ENCODE measurements at regions not wholly inside any gene's neighbourhood (a gene's known extent, or its start where the extent isn't known, plus 50 kb on each side); places are given as distances from the start of the nearest gene placed in this dataset.

DNA sequence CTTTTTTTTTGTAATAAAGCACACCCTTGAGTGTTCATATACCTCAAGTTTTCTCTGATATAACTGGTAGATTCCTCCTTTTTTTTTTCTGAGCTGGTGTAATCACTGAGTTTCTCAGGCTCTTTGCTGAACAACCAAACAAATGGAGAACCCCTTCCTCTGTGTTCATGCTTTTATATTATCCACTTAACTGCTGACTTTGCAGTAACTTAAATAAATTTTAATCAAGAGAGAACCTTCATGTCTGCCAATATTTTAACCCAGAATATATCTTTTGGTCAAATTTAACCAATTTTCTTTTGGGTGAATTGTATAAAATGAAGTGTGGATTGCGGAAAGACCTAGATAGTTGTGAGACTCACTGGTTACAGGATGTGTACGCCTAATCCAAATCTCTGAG is 833.0 kb upstream of the COX7C start:
- DNase-seq (ENCODE audit: low read depth) = no peak
- no peak for FAIRE-seq
- TF ChIP-seq, protein P1, sequence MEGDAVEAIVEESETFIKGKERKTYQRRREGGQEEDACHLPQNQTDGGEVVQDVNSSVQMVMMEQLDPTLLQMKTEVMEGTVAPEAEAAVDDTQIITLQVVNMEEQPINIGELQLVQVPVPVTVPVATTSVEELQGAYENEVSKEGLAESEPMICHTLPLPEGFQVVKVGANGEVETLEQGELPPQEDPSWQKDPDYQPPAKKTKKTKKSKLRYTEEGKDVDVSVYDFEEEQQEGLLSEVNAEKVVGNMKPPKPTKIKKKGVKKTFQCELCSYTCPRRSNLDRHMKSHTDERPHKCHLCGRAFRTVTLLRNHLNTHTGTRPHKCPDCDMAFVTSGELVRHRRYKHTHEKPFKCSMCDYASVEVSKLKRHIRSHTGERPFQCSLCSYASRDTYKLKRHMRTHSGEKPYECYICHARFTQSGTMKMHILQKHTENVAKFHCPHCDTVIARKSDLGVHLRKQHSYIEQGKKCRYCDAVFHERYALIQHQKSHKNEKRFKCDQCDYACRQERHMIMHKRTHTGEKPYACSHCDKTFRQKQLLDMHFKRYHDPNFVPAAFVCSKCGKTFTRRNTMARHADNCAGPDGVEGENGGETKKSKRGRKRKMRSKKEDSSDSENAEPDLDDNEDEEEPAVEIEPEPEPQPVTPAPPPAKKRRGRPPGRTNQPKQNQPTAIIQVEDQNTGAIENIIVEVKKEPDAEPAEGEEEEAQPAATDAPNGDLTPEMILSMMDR (IDR thresholded peaks at IDR 0.05; ENCODE audit: insufficient read depth, low read length, severe bottlenecking) = no peak
- Histone ChIP-seq H3K27me3 (ENCODE audit: control insufficient read depth, insufficient read depth, low read length) (no peaks in the 10 kb centered on the region), H3K4me3 (ENCODE audit: low read depth, low read length) (no peak overlapping the region), H3K36me3 (ENCODE audit: control insufficient read depth, insufficient read depth, low read length) (no peaks in the 10 kb centered on the region)

- Histone ChIP-seq H3K4me3 (ENCODE audit: low read depth, low read length) (no peak overlapping the region), H3K36me3 (ENCODE audit: control insufficient read depth, insufficient read depth, low read length) (no peaks in the 10 kb centered on the region), H3K27me3 (ENCODE audit: control insufficient read depth, insufficient read depth, low read length) (no peaks in the 10 kb centered on the region)
- DNase-seq (ENCODE audit: low read depth) (no peak), FAIRE-seq (no peak)
- TF ChIP-seq, protein P1 (IDR thresholded peaks at IDR 0.05; ENCODE audit: insufficient read depth, low read length, severe bottlenecking) = no peak
Observed at GRCh38 chr5:85813146-85813545, 804.6 kb upstream of the COX7C start.

GRCh38 chr5:85814596-85814995 is 803.1 kb upstream of the COX7C start:
- DNase-seq (ENCODE audit: low read depth) = no peak
- FAIRE-seq = no peak
- no peaks in the 10 kb centered on the region for H3K36me3 ChIP-seq (ENCODE audit: control insufficient read depth, insufficient read depth, low read length)
- no peaks in the 10 kb centered on the region for H3K27me3 ChIP-seq (ENCODE audit: control insufficient read depth, insufficient read depth, low read length)
- no peak overlapping the region for H3K4me3 ChIP-seq (ENCODE audit: low read depth, low read length)
- TF ChIP-seq, protein P1 (IDR thresholded peaks at IDR 0.05; ENCODE audit: insufficient read depth, low read length, severe bottlenecking) = no peak

DNA sequence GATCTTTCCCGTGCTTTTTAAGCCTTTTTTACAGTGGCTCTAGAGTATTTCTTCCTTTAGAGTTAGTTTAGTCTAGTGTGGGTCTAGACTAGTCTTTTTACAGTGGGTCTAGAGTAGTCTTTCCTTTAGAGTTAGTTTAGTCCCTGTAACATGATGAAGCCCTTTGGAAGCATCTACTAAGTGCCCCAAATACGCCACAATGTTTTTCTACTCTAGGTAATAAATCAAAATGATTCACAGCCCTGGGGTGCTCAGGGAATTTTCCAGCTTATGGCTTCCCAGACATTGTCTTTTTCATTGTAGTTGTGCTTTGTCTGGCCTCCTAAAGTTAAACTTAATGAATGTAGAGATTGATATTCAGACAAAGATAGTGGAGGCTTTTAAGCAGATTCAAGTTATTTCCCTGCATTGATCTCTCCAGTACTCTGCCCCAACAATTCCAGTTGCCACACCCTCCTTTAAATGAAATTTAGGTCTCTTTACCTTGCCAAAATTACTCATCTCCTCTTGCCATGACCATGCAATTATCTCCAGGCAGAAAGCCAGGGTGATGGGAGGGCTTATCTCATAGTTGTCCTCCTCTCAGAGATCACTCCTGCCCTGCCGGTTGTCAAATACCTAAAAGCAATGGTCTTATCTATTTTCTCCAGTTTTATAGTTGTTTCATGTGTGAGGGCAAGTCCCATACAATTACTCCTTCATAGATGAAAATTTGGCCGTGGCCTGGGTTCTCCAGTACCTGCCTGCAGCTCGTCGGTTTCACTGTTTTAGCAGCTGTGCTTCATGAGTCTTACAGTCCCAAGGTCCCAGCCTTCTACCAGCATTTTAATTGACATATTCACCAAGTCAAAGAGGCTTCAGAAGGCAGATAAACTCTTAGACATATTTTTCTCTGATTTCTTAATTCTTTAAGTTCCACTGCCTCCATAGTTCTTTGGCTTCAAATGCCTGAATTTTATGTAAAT is 794.0 kb upstream of the COX7C start:
- DNase-seq (ENCODE audit: low read depth) (no peak), FAIRE-seq (no peak)
- TF ChIP-seq, protein P1 (IDR thresholded peaks at IDR 0.05; ENCODE audit: insufficient read depth, low read length, severe bottlenecking) = no peak
- no peak overlapping the region for H3K4me3 ChIP-seq (ENCODE audit: low read depth, low read length)
- H3K36me3 ChIP-seq (ENCODE audit: control insufficient read depth, insufficient read depth, low read length) = no peaks in the 10 kb centered on the region
- no peaks in the 10 kb centered on the region for H3K27me3 ChIP-seq (ENCODE audit: control insufficient read depth, insufficient read depth, low read length)

DNA sequence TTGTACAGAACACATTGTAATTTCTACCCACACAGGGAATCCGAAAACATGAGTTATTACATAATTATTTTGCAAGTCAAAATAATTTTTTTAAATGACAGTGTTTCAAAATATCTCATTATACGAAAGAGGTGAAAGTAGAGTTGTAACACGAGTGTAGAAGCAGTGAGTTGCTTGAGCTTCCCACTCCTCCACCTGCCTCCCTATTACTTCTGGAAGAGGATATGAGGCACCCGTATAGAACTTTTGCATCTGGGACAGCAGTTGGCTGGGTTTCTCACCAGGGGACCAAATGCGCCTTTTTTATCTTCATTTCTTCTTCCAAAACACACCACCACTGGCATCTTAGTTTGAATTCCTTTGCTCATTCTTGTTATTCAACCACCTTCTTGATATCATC is 779.0 kb upstream of the COX7C start:
- H3K36me3 ChIP-seq (ENCODE audit: control insufficient read depth, insufficient read depth, low read length) = no peaks in the 10 kb centered on the region
- TF ChIP-seq, protein P1 (IDR thresholded peaks at IDR 0.05; ENCODE audit: insufficient read depth, low read length, severe bottlenecking) = no peak
- no peaks in the 10 kb centered on the region for H3K27me3 ChIP-seq (ENCODE audit: control insufficient read depth, insufficient read depth, low read length)
- FAIRE-seq (no peak), DNase-seq (ENCODE audit: low read depth) (no peak)
- no peak overlapping the region for H3K4me3 ChIP-seq (ENCODE audit: low read depth, low read length)
